HepG2 (cell line): ENCODE measurements at regions not wholly inside any gene's neighbourhood (a gene's known extent, or its start where the extent isn't known, plus 50 kb on each side); places are given as distances from the start of the nearest gene placed in this dataset.

ENCODE experiments used
- ATAC-seq: fragments of 200-7000 bp; cut with Tn5 transposase; 3 replicates; pipeline ENCODE4 v1.9.1; 2020; ENCODE audit warnings: mild to moderate bottlenecking, moderate library complexity
- BruUV-seq: library from RNA; stranded (reverse); fragments of 400-500 nt; replicated peaks from 2 replicates; lab custom pipeline; 2021; lab: Mats Ljungman, UMichigan
- CTCF ChIA-PET: fragments of 300-600 bp; formaldehyde crosslinking; extraction: SDS; loops from one replicate; lab custom pipeline; 2021; ENCODE audit warnings: low total read pairs, inconsistent platforms, low intra/inter-chr PET ratio; lab: Yijun Ruan, JAX
- POLR2A ChIA-PET: fragments of 350-600 bp; sonication (Branson Sonifier 250); formaldehyde crosslinking; loops from one replicate; lab custom pipeline; 2020; ENCODE audit warnings: antibody characterized with exemption, inconsistent platforms; lab: Yijun Ruan, JAX
- DNase-seq: peaks from one replicate; pipeline ENCODE4 v3.0.0-alpha.2; 2015; ENCODE audit warnings: low spot score
- FAIRE-seq: peaks from 3 replicates; lab custom pipeline; 2011; peaks lifted over from hg19 to GRCh38; lab: Jason Lieb, UNC
- H2AFZ ChIP-seq: one replicate; pipeline ENCODE4 v1.6.1; 2011; ENCODE audit warnings: low read length, inconsistent platforms
- H3K27ac ChIP-seq: fragments of 300-600 bp; 3 replicates; pipeline ENCODE4 v1.8.0; 2011; ENCODE audit warnings: mixed run types, mild to moderate bottlenecking, mixed read lengths, low read length, inconsistent platforms; ENCODE audit not compliant: insufficient read depth; ENCODE audit errors: extremely low read length
- H3K27me3 ChIP-seq, 2 experiments: fragments of 200-600 bp in 1 of 2; 2 replicates in 1 of 2; 3 replicates in 1 of 2; pipeline versions ENCODE4 v1.6.0 to v1.8.0; 2011; ENCODE audit warnings: low read length in 2 of 2, mild to moderate bottlenecking in 2 of 2, moderate library complexity in 2 of 2, inconsistent platforms in 1 of 2; ENCODE audit not compliant: insufficient read depth in 2 of 2, control insufficient read depth in 1 of 2
- H3K36me3 ChIP-seq, 2 experiments: fragments of 200-600 bp in 1 of 2; replicated peaks in 1 of 2; 2 replicates in 1 of 2; 3 replicates in 1 of 2; pipeline versions ENCODE4 v1.5.1 to v1.8.0; 2011; ENCODE audit warnings: low read length in 2 of 2, inconsistent platforms in 1 of 2; ENCODE audit not compliant: insufficient read depth in 2 of 2, control insufficient read depth in 1 of 2
- H3K4me1 ChIP-seq: 2 replicates; pipeline ENCODE4 v1.5.1; 2012; ENCODE audit warnings: low read length, inconsistent platforms; ENCODE audit not compliant: insufficient read depth
- H3K4me2 ChIP-seq: 2 replicates; pipeline ENCODE4 v1.6.0; 2011; ENCODE audit warnings: low read depth, low read length, inconsistent platforms
- H3K4me3 ChIP-seq, 3 experiments: fragments of 200-600 bp in 1 of 3; sonication (generic), shearing (Covaris generic) in 1 of 3; replicated peaks in 1 of 3; 2 replicates each; pipeline ENCODE4 v1.5.1; 2011 to 2016; ENCODE audit warnings: low read length in 3 of 3, inconsistent platforms in 2 of 3, low read depth in 2 of 3, mild to moderate bottlenecking in 2 of 3, control low read depth in 1 of 3, mixed read lengths in 1 of 3; ENCODE audit not compliant: insufficient read depth in 1 of 3
- H3K79me2 ChIP-seq: one replicate; pipeline ENCODE4 v1.6.1; 2011; ENCODE audit warnings: low read length, inconsistent platforms; ENCODE audit not compliant: insufficient read depth
- H3K9ac ChIP-seq: 2 replicates; pipeline ENCODE4 v1.6.0; 2011; ENCODE audit warnings: mild to moderate bottlenecking, low read depth, low read length, inconsistent platforms; ENCODE audit not compliant: insufficient read depth
- H3K9me3 ChIP-seq: 2 replicates; pipeline ENCODE4 v1.5.1; 2012; ENCODE audit warnings: mild to moderate bottlenecking, low read length
- H4K20me1 ChIP-seq: 2 replicates; pipeline ENCODE4 v1.6.0; 2011; ENCODE audit warnings: inconsistent platforms, mild to moderate bottlenecking, low read length, moderate library complexity; ENCODE audit not compliant: insufficient read depth
- AFF4 ChIP-seq: sonication (generic); formaldehyde crosslinking; IDR thresholded peaks from 2 replicates; pipeline ENCODE4 v1.4.0; 2020; ENCODE audit warnings: missing genetic modification reagents
- GLI4 ChIP-seq: sonication (generic); formaldehyde crosslinking; IDR thresholded peaks from 2 replicates; pipeline ENCODE4 v1.5.1; 2020; ENCODE audit warnings: missing genetic modification reagents, mild to moderate bottlenecking, moderate library complexity, borderline replicate concordance
- HNRNPL ChIP-seq: fragments of 200-400 bp; formaldehyde crosslinking; IDR thresholded peaks from 2 replicates; pipeline ENCODE4 v1.6.1; 2017; ENCODE audit warnings: mild to moderate bottlenecking, low read depth, low read length
- KLF12 ChIP-seq: sonication (generic); formaldehyde crosslinking; IDR thresholded peaks from 2 replicates; pipeline ENCODE4 v1.4.0; 2020; ENCODE audit warnings: missing genetic modification reagents, borderline replicate concordance
- RBM39 ChIP-seq: fragments of 200-400 bp; formaldehyde crosslinking; IDR thresholded peaks from one replicate; pipeline ENCODE4 v1.6.1; 2018; ENCODE audit warnings: antibody characterized with exemption, mild to moderate bottlenecking, low read depth, low read length; ENCODE audit not compliant: poor library complexity, severe bottlenecking
- SIN3A ChIP-seq: IDR thresholded peaks from 2 replicates; pipeline ENCODE4 v1.6.1; 2011; ENCODE audit warnings: low read depth, mild to moderate bottlenecking, control low read depth, low read length, borderline replicate concordance
- YEATS4 ChIP-seq: sonication (generic); formaldehyde crosslinking; IDR thresholded peaks from 2 replicates; pipeline ENCODE4 v1.4.0; 2020; ENCODE audit warnings: missing genetic modification reagents, borderline replicate concordance
- ZKSCAN1 ChIP-seq: fragments of 150-350 bp; IDR thresholded peaks from 2 replicates; pipeline ENCODE4 v1.6.1; 2014; ENCODE audit warnings: low read length
- ZMYM4 ChIP-seq: sonication (generic); formaldehyde crosslinking; IDR thresholded peaks from 2 replicates; pipeline ENCODE4 v1.8.1; 2023; ENCODE audit warnings: mild to moderate bottlenecking, missing genetic modification reagents
- ZNF20 ChIP-seq: sonication (generic); formaldehyde crosslinking; IDR thresholded peaks from 2 replicates; pipeline ENCODE4 v1.4.0; 2020; ENCODE audit warnings: mild to moderate bottlenecking, moderate library complexity, missing genetic modification reagents
- ZNF549 ChIP-seq: sonication (generic); formaldehyde crosslinking; IDR thresholded peaks from 2 replicates; pipeline ENCODE4 v1.5.0; 2020; ENCODE audit warnings: missing genetic modification reagents
- ZNF790 ChIP-seq: sonication (generic); formaldehyde crosslinking; IDR thresholded peaks from 2 replicates; pipeline ENCODE4 v1.8.0; 2022; ENCODE audit warnings: missing genetic modification reagents, mild to moderate bottlenecking, borderline replicate concordance
- WGBS: methylation state at CpG from one replicate; pipeline ENCODE4 v1.1.6; 2017; ENCODE audit warnings: low lambda C conversion rate; 5-methylcytosine and 5-hydroxymethylcytosine counted together
- in situ Hi-C: cut with HindIII; loops from 2 replicates; pipeline ENCODE4 v1.10.0; 2017; ENCODE audit warnings: low pct_unique_long_range_greater_than_20kb; ENCODE audit not compliant: extremely low pct_ligation_motif_present
- intact Hi-C: fragments of 100-400 bp; cut with micrococcal nuclease; formaldehyde crosslinking; loops from one replicate; pipeline ENCODE4 v1.10.0; 2022; ENCODE audit not compliant: unreplicated experiment

- TF ChIP-seq SIN3A = no peak
- TF ChIP-seq, all 625 proteins: peak for 0
Measured at GRCh38 chr10:47237316-47238260, 62.4 kb upstream of the GDF10 start (continued).

GRCh38 chr10:47238331-47239095, 61.5 kb upstream of the GDF10 start:
- no peak overlapping the region for H3K4me2 ChIP-seq
- ChIA-PET POLR2A (no interaction called here), CTCF (no interaction called here)
- no peaks in the 10 kb centered on the region for H3K9me3 ChIP-seq
- ATAC-seq = no peak
- intact Hi-C loops = no loop called here
- peaks cover 1 to 10% of the 10 kb centered on the region in 2 experiments; a peak in 3 of 5 replicates for H3K27me3 ChIP-seq
- TF ChIP-seq ZNF20 (CRISPR knock-in tag) (no peak), ZMYM4 (CRISPR knock-in tag) (no peak), KLF12 (no peak)
- no peaks in the 10 kb centered on the region for H3K36me3 ChIP-seq
- no peaks in the 10 kb centered on the region for H4K20me1 ChIP-seq
- H3K4me3 ChIP-seq = no peak overlapping the region
- no peak overlapping the region for H3K27ac ChIP-seq
- DNase-seq = no peak
- no peak for FAIRE-seq
- H3K9ac ChIP-seq = no peak overlapping the region
- H2AFZ ChIP-seq = no peak overlapping the region
- WGBS = 15% methylated on average over 6 of the region's 7 CpGs
- no TSS peak for BruUV-seq
- in situ Hi-C loops = no loop called here
- H3K4me1 ChIP-seq = no peaks in the 10 kb centered on the region
- H3K79me2 ChIP-seq = no peaks in the 10 kb centered on the region

- H3K27ac ChIP-seq = no peak overlapping the region
- no peaks in the 10 kb centered on the region for H3K79me2 ChIP-seq
- no peak overlapping the region for H3K9ac ChIP-seq
- peaks cover 1 to 10% of the 10 kb centered on the region in 2 experiments; a peak in 3 of 5 replicates for H3K27me3 ChIP-seq
- intact Hi-C loops (no loop called here), in situ Hi-C loops (no loop called here)
- DNase-seq (no peak), ATAC-seq (no peak), FAIRE-seq (no peak)
- 0% methylated on average over 1 of the region's 3 CpGs for WGBS
- H3K4me2 ChIP-seq = no peak overlapping the region
- H3K4me1 ChIP-seq = no peaks in the 10 kb centered on the region
- BruUV-seq = no TSS peak
- CTCF ChIA-PET = no interaction called here
- no peaks in the 10 kb centered on the region for H3K36me3 ChIP-seq
- H4K20me1 ChIP-seq = no peaks in the 10 kb centered on the region
- no peaks in the 10 kb centered on the region for H3K9me3 ChIP-seq
- H2AFZ ChIP-seq = no peak overlapping the region
- no peak overlapping the region for H3K4me3 ChIP-seq
- POLR2A ChIA-PET = no interaction called here
- TF ChIP-seq ZKSCAN1 (no peak), ZNF549 (no peak), ZNF790 (CRISPR knock-in tag) (no peak), YEATS4 (CRISPR knock-in tag) (no peak), AFF4 (CRISPR knock-in tag) (no peak), HNRNPL (no peak), GLI4 (CRISPR knock-in tag) (no peak), RBM39 (no peak)
Measured at GRCh38 chr10:47239211-47239610, 60.8 kb upstream of the GDF10 start.
